HG02588 (cell line): ENCODE measurements at regions not wholly inside any gene's neighbourhood (a gene's known extent, or its start where the extent isn't known, plus 50 kb on each side); places are given as distances from the start of the nearest gene placed in this dataset.

Source experiments
- ATAC-seq: cut with Tn5 transposase; IDR thresholded peaks from one replicate; pipeline ENCODE4 v1.9.1; 2021; ENCODE audit warnings: mild to moderate bottlenecking, moderate library complexity; ENCODE audit not compliant: unreplicated experiment

- no peak for ATAC-seq
Observed at GRCh38 chr12:98372340-98373024, 142.9 kb upstream of the TMPO start.

GRCh38 chr12:98373025-98373554, 142.3 kb upstream of the TMPO start:
- no peak for ATAC-seq

GRCh38 chr12:98374007-98374406, 141.4 kb upstream of the TMPO start:
- ATAC-seq: no peak

- no peak for ATAC-seq
Observed at GRCh38 chr12:98379106-98379505, 136.3 kb upstream of the TMPO start.

- ATAC-seq: no peak
Observed at GRCh38 chr12:98385641-98386040, 129.7 kb upstream of the TMPO start.

GRCh38 chr12:98387444-98387843, 127.9 kb upstream of the TMPO start:
- no peak for ATAC-seq

GRCh38 chr12:98388126-98388525, 127.3 kb upstream of the TMPO start:
- ATAC-seq: no peak

- ATAC-seq: no peak
Observed at GRCh38 chr12:98389593-98389992, 125.8 kb upstream of the TMPO start.

- ATAC-seq: peak; percentile 89
Observed at GRCh38 chr12:98397323-98398105, 117.9 kb upstream of the TMPO start.

GRCh38 chr12:98399532-98399931, 115.9 kb upstream of the TMPO start:
- peak; percentile 52 for ATAC-seq

GRCh38 chr12:98401427-98401826, 114.0 kb upstream of the TMPO start:
- ATAC-seq: no peak

GRCh38 chr12:98402091-98402490, 113.3 kb upstream of the TMPO start:
- no peak for ATAC-seq

- ATAC-seq: no peak
Observed at GRCh38 chr12:98402671-98403070, 112.7 kb upstream of the TMPO start.

GRCh38 chr12:98403385-98403784, 112.0 kb upstream of the TMPO start:
- no peak for ATAC-seq

- ATAC-seq: no peak
Observed at GRCh38 chr12:98403936-98404335, 111.5 kb upstream of the TMPO start.

GRCh38 chr12:98405805-98406366, 109.5 kb upstream of the TMPO start:
- no peak for ATAC-seq

GRCh38 chr12:98406378-98406777, 109.0 kb upstream of the TMPO start:
- ATAC-seq: no peak

- no peak for ATAC-seq
Observed at GRCh38 chr12:98408681-98409080, 106.7 kb upstream of the TMPO start.

GRCh38 chr12:98409548-98409947, 105.8 kb upstream of the TMPO start:
- no peak for ATAC-seq

GRCh38 chr12:98410356-98410755, 105.0 kb upstream of the TMPO start:
- ATAC-seq: no peak

- ATAC-seq: no peak
Observed at GRCh38 chr12:98416845-98417244, 98.5 kb upstream of the TMPO start.

GRCh38 chr12:98417266-98417665, 98.1 kb upstream of the TMPO start:
- ATAC-seq: no peak
